Keratinocyte (primary cell): ENCODE measurements at regions not wholly inside any gene's neighbourhood (a gene's known extent, or its start where the extent isn't known, plus 50 kb on each side); places are given as distances from the start of the nearest gene placed in this dataset.

Source experiments
- DNase-seq: peaks from one replicate; pipeline ENCODE4 v3.0.0-alpha.2; 2011; ENCODE audit warnings: low read depth, missing footprints, low spot score
- FAIRE-seq: peaks from 2 replicates; lab custom pipeline; 2011; peaks lifted over from hg19 to GRCh38; lab: Jason Lieb, UNC
- H2AFZ ChIP-seq: 2 replicates; pipeline ENCODE4 v1.6.0; 2012; ENCODE audit warnings: low read length, control low read depth, inconsistent platforms; ENCODE audit not compliant: control insufficient read depth
- H3K27ac ChIP-seq: 2 replicates; pipeline ENCODE4 v1.5.1; 2011; ENCODE audit warnings: low read length; ENCODE audit not compliant: control insufficient read depth, insufficient read depth
- H3K27me3 ChIP-seq: 3 replicates; pipeline ENCODE4 v1.6.0; 2011; ENCODE audit warnings: low read length; ENCODE audit not compliant: control insufficient read depth, insufficient read depth; ENCODE audit errors: extremely low read depth
- H3K36me3 ChIP-seq, 2 experiments: 2 replicates in 1 of 2; 3 replicates in 1 of 2; pipeline ENCODE4 v1.5.1; 2011; ENCODE audit warnings: low read length in 2 of 2, mild to moderate bottlenecking in 1 of 2; ENCODE audit not compliant: control insufficient read depth in 2 of 2, insufficient read depth in 2 of 2; ENCODE audit errors: extremely low read depth in 1 of 2
- H3K4me1 ChIP-seq: 3 replicates; pipeline ENCODE4 v1.5.1; 2011; ENCODE audit warnings: low read length; ENCODE audit not compliant: control insufficient read depth, insufficient read depth; ENCODE audit errors: extremely low read depth
- H3K4me2 ChIP-seq: 3 replicates; pipeline ENCODE4 v1.6.0; 2011; ENCODE audit warnings: low read depth, low read length; ENCODE audit not compliant: control insufficient read depth, insufficient read depth; ENCODE audit errors: extremely low read depth
- H3K4me3 ChIP-seq, 3 experiments: fragments of 200-600 bp in 1 of 3; sonication (generic) in 1 of 3; 2 replicates in 2 of 3; 3 replicates in 1 of 3; pipeline ENCODE4 v1.5.1; 2011 to 2016; ENCODE audit warnings: low read length in 3 of 3, mild to moderate bottlenecking in 3 of 3, control low read depth in 2 of 3, inconsistent platforms in 1 of 3, low read depth in 1 of 3, mixed read lengths in 1 of 3, mixed run types in 1 of 3, moderate library complexity in 1 of 3; ENCODE audit not compliant: control insufficient read depth in 2 of 3, insufficient read depth in 2 of 3; ENCODE audit errors: extremely low read depth in 1 of 3
- H3K79me2 ChIP-seq: 2 replicates; pipeline ENCODE4 v1.6.0; 2012; ENCODE audit warnings: low read length; ENCODE audit not compliant: control insufficient read depth, insufficient read depth
- H3K9ac ChIP-seq: 3 replicates; pipeline ENCODE4 v1.6.0; 2011; ENCODE audit warnings: low read length; ENCODE audit not compliant: control insufficient read depth, insufficient read depth; ENCODE audit errors: extremely low read depth
- H3K9me1 ChIP-seq: 3 replicates; pipeline ENCODE4 v1.6.0; 2011; ENCODE audit warnings: low read length; ENCODE audit not compliant: control insufficient read depth, insufficient read depth; ENCODE audit errors: extremely low read depth
- H3K9me3 ChIP-seq: 2 replicates; pipeline ENCODE4 v1.5.1; 2012; ENCODE audit warnings: low read depth, low read length; ENCODE audit not compliant: control insufficient read depth
- H4K20me1 ChIP-seq: 3 replicates; pipeline ENCODE4 v1.6.0; 2011; ENCODE audit warnings: low read length; ENCODE audit not compliant: control insufficient read depth, insufficient read depth; ENCODE audit errors: extremely low read depth
- EZH2 ChIP-seq: IDR thresholded peaks from one replicate; pipeline ENCODE4 v1.6.1; 2012; ENCODE audit warnings: inconsistent platforms, mild to moderate bottlenecking, low read length, moderate library complexity
- dilution Hi-C: fragments of 300-500 bp; cut with MboI; formaldehyde crosslinking; loops from one replicate; pipeline ENCODE4 v1.7.0; 2020; ENCODE audit warnings: low sequenced_read_pairs; ENCODE audit not compliant: extremely low pct_ligation_motif_present
- TF ChIP-seq, protein P1 (sequence below), 3 experiments: IDR thresholded peaks in 1 of 3; conservative IDR thresholded peaks in 1 of 3; optimal IDR thresholded peaks in 1 of 3; 2 replicates in 2 of 3; 3 replicates in 1 of 3; pipeline versions ENCODE3 to v1.5.1; 2011; ENCODE audit warnings: low read length in 3 of 3, mild to moderate bottlenecking in 3 of 3, moderate library complexity in 2 of 3, control low read depth in 1 of 3, inconsistent platforms in 1 of 3; ENCODE audit not compliant: insufficient read depth in 2 of 3; ENCODE audit errors: extremely low read depth in 1 of 3

DNA sequence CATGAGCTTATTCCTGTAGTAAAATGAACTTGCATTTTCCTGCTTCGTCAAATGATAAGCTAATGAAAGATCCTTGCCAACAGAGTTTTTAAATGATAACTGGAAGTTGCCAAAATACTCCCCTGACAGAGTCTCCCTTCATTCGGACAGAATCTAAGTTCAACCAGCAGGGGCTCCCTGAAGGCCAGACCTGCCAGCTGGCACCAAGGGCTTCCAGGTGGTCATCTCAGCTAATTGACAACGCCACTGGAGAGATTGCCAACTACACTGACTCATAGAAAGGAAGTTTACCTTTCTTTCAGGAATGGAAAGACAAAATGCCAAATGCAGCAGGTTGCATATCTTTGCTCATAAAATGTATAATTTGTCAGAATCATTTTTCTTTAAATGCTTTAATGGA, 462.8 kb downstream of the GXYLT1 start:
- dilution Hi-C loops, result loop anchor here (10.0 kb wide), 1 partner anchor 223 kb away; no protein-coding TSS in a partner anchor
- Histone ChIP-seq H4K20me1 (no peaks in the 10 kb centered on the region), H3K79me2 (no peaks in the 10 kb centered on the region), H2AFZ (no peak overlapping the region), H3K27me3 (no peaks in the 10 kb centered on the region), H3K9ac (no peak overlapping the region), H3K4me1 (no peaks in the 10 kb centered on the region), H3K9me3 (no peaks in the 10 kb centered on the region), H3K4me3 (no peak overlapping the region), H3K27ac (no peak overlapping the region), H3K9me1 (no peaks in the 10 kb centered on the region), H3K36me3 (no peaks in the 10 kb centered on the region), H3K4me2 (no peak overlapping the region)
- FAIRE-seq (no peak), DNase-seq (no peak)
- TF ChIP-seq, protein P1, sequence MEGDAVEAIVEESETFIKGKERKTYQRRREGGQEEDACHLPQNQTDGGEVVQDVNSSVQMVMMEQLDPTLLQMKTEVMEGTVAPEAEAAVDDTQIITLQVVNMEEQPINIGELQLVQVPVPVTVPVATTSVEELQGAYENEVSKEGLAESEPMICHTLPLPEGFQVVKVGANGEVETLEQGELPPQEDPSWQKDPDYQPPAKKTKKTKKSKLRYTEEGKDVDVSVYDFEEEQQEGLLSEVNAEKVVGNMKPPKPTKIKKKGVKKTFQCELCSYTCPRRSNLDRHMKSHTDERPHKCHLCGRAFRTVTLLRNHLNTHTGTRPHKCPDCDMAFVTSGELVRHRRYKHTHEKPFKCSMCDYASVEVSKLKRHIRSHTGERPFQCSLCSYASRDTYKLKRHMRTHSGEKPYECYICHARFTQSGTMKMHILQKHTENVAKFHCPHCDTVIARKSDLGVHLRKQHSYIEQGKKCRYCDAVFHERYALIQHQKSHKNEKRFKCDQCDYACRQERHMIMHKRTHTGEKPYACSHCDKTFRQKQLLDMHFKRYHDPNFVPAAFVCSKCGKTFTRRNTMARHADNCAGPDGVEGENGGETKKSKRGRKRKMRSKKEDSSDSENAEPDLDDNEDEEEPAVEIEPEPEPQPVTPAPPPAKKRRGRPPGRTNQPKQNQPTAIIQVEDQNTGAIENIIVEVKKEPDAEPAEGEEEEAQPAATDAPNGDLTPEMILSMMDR (optimal IDR thresholded peaks at IDR 0.05 in 1 of 3, IDR thresholded peaks at IDR 0.05 in 1 of 3, conservative IDR thresholded peaks at IDR 0.05 in 1 of 3; ENCODE audit: extremely low read depth in 1 of 3, insufficient read depth in 2 of 3, low read length in 3 of 3), result no peak
- no peak for TF ChIP-seq EZH2

DNA sequence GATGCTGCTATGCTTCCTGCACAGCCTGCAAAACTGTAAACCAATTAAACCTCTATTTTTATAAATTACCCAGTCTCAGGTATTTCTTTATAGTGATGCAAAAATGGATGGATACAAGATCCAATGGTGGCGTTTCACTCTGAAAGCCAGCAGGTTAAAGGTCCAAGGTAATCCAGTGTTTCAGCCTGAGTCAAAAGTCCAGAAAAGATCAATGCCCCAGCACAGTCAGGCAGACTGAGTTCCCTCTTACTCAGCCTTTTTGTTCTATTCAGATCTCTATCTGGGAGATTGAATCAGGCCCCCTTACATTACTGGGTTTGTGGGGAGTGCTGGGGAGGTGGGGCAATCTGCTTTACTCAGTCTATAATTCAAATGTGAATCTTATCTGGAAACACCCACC, 464.5 kb downstream of the GXYLT1 start:
- Histone ChIP-seq H3K79me2 (no peaks in the 10 kb centered on the region), H3K27me3 (no peaks in the 10 kb centered on the region), H3K9me3 (no peaks in the 10 kb centered on the region), H3K9ac (no peak overlapping the region), H4K20me1 (no peaks in the 10 kb centered on the region), H2AFZ (no peak overlapping the region), H3K4me3 (no peak overlapping the region), H3K27ac (no peak overlapping the region), H3K36me3 (no peaks in the 10 kb centered on the region), H3K9me1 (no peaks in the 10 kb centered on the region), H3K4me2 (no peak overlapping the region), H3K4me1 (no peaks in the 10 kb centered on the region)
- FAIRE-seq (no peak), DNase-seq (no peak)
- TF ChIP-seq EZH2, result no peak
- TF ChIP-seq, protein P1 (optimal IDR thresholded peaks at IDR 0.05 in 1 of 3, IDR thresholded peaks at IDR 0.05 in 1 of 3, conservative IDR thresholded peaks at IDR 0.05 in 1 of 3; ENCODE audit: extremely low read depth in 1 of 3, insufficient read depth in 2 of 3, low read length in 3 of 3), result no peak
- dilution Hi-C loops, result loop anchor here (10.0 kb wide), 1 partner anchor 225 kb away; no protein-coding TSS in a partner anchor
